ENCODE measurements at regions not wholly inside any gene's neighbourhood (a gene's known extent, or its start where the extent isn't known, plus 50 kb on each side); places are given as distances from the start of the nearest gene placed in this dataset.

- TF ChIP-seq, protein P1, sequence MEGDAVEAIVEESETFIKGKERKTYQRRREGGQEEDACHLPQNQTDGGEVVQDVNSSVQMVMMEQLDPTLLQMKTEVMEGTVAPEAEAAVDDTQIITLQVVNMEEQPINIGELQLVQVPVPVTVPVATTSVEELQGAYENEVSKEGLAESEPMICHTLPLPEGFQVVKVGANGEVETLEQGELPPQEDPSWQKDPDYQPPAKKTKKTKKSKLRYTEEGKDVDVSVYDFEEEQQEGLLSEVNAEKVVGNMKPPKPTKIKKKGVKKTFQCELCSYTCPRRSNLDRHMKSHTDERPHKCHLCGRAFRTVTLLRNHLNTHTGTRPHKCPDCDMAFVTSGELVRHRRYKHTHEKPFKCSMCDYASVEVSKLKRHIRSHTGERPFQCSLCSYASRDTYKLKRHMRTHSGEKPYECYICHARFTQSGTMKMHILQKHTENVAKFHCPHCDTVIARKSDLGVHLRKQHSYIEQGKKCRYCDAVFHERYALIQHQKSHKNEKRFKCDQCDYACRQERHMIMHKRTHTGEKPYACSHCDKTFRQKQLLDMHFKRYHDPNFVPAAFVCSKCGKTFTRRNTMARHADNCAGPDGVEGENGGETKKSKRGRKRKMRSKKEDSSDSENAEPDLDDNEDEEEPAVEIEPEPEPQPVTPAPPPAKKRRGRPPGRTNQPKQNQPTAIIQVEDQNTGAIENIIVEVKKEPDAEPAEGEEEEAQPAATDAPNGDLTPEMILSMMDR (IDR thresholded peaks at IDR 0.05; ENCODE audit: extremely low read depth in 1 of 2, insufficient read depth in 1 of 2, low read depth in 1 of 2, low read length in 2 of 2) = no peak
- no peak for TF ChIP-seq POLR2A (IDR thresholded peaks at IDR 0.05; ENCODE audit: low read depth, low read length)
- TF ChIP-seq POLR2AphosphoS5 (IDR thresholded peaks at IDR 0.05; ENCODE audit: insufficient read depth, low read depth, low read length) = no peak
- TF ChIP-seq JUN (IDR thresholded peaks at IDR 0.05; ENCODE audit: borderline replicate concordance, insufficient read depth, insufficient read length, low read depth) = no peak
- TF ChIP-seq, protein P2, sequence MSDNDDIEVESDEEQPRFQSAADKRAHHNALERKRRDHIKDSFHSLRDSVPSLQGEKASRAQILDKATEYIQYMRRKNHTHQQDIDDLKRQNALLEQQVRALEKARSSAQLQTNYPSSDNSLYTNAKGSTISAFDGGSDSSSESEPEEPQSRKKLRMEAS (IDR thresholded peaks at IDR 0.05; ENCODE audit: insufficient read depth, insufficient read length) = no peak
- TF ChIP-seq EZH2 (IDR thresholded peaks at IDR 0.05; ENCODE audit: borderline replicate concordance, low read depth, low read length, severe bottlenecking) = no peak
- no peak for TF ChIP-seq FOS (IDR thresholded peaks at IDR 0.05; ENCODE audit: borderline replicate concordance, insufficient read depth, low read length)
These were observed 279.7 kb upstream of the FIGN start for GRCh38 chr2:164015328-164016123.

Measured in endothelial cell of umbilical vein (primary cell).